Left renal pelvis (tissue), 4 donors: ENCODE measurements at regions not wholly inside any gene's neighbourhood (a gene's known extent, or its start where the extent isn't known, plus 50 kb on each side); places are given as distances from the start of the nearest gene placed in this dataset.
A peak's percentile ranks its signal among the peaks of the same experiment; 100 is the strongest.
"Not testable (repeated sequence)": the region's sequence is repeated elsewhere in the genome, so short reads cannot be mapped to it uniquely, and the experiment has no call there.

ENCODE experiments used
- DNase-seq, 4 donors: peaks; one replicate each; pipeline ENCODE4 v3.0.0-alpha.2; 2013; ENCODE audit warnings: low read depth in 4 of 4, low spot score in 3 of 4

GRCh38 chr4:125573368-125573767, 258.6 kb downstream of the FAT4 start:
- DNase-seq = no peak

DNA sequence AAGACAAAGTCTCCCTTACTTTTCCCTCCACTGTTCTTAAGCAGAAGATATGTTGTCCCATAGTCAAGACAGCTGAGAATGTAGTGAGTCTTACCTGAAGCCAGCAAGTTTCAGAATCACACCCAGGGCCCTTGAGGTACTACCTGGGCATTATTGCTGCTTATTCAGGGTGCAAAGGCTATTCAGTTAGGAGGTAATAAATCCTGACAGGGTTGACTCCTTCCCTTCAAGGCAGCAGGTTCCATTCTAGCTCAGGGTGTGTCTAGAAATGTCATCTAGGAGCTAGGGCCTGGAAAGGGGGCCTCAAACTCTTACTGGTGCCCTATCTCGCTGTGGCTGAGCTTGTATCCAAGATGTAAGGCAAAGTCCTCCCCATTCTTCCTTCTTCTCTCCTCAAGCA, 259.0 kb downstream of the FAT4 start:
- no peak for DNase-seq

DNA sequence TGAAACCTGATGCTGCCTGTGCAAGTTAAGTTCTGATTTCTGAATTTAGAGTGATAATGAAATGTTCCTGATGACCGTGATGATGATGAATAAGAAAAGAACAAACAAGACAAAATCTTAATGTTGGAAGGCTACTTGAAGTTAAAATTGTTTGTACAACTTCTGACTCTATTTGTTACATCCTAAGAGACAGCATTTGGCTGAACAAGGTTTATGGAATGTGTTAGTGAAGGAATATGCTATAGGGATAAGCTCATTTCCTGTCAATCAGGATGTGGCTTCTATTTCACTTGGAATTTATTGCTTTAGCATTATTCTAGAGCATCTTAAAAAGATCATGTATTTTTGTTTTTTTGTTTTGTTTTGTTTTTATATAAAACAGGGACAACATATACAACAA, 267.5 kb downstream of the FAT4 start:
- DNase-seq = no peak

GRCh38 chr4:125590158-125590557, 275.4 kb downstream of the FAT4 start:
- peak in 1 of 4 donors; percentile 18 for DNase-seq

DNA sequence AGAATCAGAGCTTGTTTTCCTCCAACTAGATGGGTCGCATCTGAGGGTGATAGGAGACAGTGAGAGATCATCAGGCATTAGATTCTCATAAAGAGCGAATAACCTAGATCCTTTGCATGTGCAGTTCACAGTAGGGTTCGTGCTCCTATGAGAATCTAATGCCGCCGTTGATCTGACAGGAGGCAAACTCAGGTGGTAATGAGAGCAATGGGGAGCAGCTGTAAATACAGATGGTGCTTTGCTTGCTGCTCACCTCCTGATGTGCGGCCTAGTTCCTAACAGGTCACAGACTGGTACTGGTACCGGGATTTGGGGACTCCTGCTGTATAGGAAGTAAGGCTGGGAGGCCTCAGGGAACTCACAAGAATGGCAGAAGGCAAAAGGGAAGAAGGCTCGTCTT, 276.5 kb downstream of the FAT4 start:
- no peak for DNase-seq

GRCh38 chr4:125594056-125594602, 279.4 kb downstream of the FAT4 start:
- no peak for DNase-seq

DNA sequence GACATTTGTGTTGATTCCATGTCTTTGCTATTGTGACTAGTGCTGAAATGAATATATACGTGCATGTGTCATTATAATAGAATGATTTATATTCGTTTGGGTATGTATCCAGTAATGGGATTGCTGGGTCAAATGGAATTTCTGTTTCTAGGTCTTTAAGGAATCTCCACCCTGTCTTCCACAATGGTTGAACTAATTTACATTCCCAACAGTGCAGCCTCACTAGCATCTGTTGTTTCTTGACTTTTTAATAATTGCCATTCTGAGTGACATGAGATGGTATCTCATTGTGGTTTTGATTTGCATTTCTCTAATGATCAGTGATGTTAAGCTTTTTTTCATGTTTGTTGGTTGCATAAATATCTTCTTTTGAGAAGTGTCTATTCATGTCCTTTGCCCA, 291.2 kb downstream of the FAT4 start:
- DNase-seq = not testable (repeated sequence)

DNA sequence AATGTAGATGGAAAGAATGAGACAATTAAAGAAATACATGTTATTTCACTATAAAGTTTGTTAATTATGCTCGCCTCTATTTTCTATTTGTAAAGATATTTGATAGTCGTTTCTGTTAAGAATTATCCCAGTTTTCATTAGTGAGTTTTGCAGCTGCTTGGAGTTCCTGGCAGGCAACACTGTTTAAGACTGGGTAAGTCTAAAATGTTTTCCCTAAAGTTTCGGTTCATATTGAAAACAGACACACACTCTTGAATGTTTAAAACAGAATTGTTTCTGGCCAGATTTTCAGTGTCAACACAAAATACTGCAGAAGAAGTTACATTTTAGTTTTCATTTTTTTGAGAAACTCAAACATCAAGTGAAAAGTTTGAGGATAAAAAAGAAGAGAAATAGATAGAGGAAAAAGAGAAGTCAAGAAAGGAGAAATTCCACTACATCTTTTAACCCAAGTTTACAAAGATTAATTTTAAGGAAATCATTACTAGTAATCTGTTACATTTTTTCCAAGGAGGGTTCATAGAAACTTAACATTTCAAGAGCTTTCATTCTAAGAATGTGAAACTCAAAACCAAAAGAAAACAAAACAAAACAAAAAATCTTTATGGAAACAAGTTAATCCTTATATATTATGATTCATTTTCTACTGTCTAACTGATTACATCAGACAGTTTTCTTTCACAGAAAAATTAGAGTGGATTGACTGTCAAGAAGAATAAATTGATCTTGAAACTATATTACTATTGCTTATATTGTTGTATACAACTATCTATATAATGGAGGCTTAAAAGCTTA, 305.5 kb downstream of the FAT4 start:
- no peak for DNase-seq

DNA sequence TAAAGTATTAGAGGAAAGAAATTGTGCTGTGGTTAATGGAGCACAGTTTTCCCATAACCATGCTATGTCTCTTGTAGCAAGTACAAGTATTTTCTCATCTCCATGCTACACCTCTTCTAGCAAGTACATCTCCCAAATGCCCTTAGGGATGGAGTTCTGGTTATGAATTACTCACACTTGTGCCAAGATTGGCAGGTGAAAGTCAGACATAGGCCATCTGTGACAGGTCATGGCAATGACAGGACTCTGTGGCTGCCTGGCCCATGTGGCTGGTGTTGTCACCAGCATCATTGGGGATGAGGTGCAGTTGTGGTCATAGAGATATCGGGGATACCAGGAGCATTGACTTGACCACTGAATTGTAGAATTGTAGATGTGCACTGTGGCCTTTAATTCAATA, 310.2 kb downstream of the FAT4 start:
- no peak for DNase-seq

GRCh38 chr4:125626946-125627345, 312.2 kb downstream of the FAT4 start:
- DNase-seq = no peak

DNA sequence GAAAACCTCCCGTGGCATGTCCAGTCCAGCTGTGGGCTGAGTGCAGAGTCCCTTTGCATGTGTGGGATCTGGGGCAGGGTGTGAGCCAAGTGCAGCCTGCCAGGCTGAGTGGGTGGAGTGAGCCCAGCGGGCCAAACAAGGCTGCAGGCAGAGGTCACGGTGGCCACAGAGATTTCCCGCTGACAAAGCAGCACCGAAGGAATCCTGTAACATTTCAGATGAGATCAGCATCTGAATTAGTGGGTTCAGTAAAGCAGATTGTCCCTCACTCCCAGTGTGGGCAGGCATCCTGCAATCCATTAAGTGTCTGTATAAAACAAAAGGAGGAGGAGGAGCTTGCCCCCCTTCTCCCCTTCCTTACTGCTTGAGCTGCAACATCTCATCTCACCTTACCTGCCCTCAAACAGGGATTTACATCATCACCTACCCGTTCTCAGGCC, 324.4 kb downstream of the FAT4 start:
- DNase-seq = peak in 1 of 4 donors; percentile 10

GRCh38 chr4:125641611-125642010, 326.9 kb downstream of the FAT4 start:
- DNase-seq = no peak

GRCh38 chr4:125642645-125643044, 327.9 kb downstream of the FAT4 start:
- DNase-seq = no peak

GRCh38 chr4:125649452-125649851, 334.7 kb downstream of the FAT4 start:
- DNase-seq = no peak

DNA sequence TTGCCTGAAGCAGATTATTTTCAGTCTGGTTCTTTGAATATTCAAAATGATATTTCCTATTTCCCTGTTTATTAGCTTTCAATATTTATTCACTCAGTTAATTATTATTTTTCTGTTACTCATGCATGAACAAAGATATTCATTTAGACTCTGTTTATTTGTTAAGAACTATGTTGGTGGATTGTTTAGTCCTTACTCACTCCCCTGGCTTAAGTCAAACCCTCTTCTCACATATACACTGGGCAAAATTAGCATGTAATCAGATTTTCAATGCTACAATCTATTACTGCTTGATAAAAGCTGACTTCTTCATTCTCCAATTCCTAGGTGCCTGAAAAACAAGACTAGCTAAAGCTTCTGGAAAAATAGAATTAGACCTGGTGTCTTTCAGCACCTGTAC, 335.8 kb downstream of the FAT4 start:
- DNase-seq = no peak

- DNase-seq = not testable (repeated sequence)
Measured at GRCh38 chr4:125651707-125652357, 337.1 kb downstream of the FAT4 start.

GRCh38 chr4:125658773-125659172, 344.0 kb downstream of the FAT4 start:
- no peak for DNase-seq

GRCh38 chr4:125663896-125664767, 349.4 kb downstream of the FAT4 start:
- no peak for DNase-seq

GRCh38 chr4:125666635-125667034, 351.9 kb downstream of the FAT4 start:
- no peak for DNase-seq

- no peak for DNase-seq
Measured at GRCh38 chr4:125676156-125676555, 361.4 kb downstream of the FAT4 start.

DNA sequence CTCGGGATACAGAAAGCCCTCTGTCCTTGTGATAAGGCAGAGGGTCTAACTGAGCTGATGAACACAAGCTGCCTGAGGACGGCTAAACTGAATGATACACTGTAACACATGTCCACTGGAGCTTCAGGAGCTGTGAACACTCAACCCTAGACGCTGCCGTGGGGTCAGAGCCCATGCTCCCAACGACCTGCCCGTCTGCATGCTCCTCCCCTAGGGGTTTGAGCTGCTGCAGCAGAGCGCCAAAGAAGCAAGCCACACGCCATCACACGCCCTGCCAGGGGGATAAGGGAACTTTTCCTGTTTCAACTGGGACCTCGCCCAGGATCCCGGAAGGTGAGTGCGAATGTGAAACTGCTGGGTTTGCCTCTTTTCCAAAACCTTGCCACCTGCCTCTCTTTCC, 361.8 kb downstream of the FAT4 start:
- no peak for DNase-seq
